NCI-H146 treated with DMSO at 0.1 percent for 48 hours (cell line): ENCODE measurements at regions not wholly inside any gene's neighbourhood (a gene's known extent, or its start where the extent isn't known, plus 50 kb on each side); places are given as distances from the start of the nearest gene placed in this dataset.
"Not testable (repeated sequence)": the region's sequence is repeated elsewhere in the genome, so short reads cannot be mapped to it uniquely, and the experiment has no call there.

Source experiments
- DNase-seq: peaks from one replicate; lab custom pipeline; 2025; ENCODE audit not compliant: unreplicated experiment; lab: John Stamatoyannopoulos, UW

DNA sequence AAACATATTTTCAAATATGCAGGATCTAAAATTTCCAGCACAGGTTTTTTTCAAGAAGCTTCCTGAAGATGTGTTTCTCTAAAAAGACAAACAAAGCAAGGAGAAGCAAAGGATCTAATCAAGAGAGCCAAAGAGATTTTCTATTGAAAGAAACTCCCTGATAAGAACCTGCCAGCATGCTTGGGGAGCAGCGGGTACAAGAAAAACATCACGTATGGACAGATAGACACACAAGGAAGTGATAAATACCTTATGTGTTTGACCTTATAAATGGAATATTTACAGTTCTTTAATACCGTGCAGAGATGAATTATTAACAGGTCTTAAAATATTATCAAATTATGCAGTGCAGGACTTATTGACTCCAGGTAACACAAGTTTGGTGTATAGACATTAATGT lies 562.1 kb downstream of the DACH1 start:
- no peak for DNase-seq

DNA sequence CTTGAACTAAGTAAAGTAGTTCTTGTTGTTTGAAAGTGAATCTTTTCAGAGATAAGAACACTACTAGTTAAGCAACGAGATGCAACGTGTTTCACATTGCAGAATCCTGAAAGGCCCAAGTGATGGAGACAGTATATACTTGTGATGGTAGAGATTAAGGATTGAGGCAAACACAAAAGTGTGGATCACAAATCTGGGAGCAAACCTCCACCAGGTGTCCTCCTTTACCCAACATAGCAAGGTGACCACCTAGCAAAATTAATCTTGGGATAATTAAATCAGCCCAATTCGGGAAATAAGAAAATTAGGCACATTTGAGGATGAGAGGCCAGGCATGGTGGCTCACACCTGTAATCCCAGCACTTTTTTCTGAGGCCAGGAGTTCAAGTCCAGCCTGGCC lies 563.9 kb downstream of the DACH1 start:
- DNase-seq = peak; percentile 25

DNA sequence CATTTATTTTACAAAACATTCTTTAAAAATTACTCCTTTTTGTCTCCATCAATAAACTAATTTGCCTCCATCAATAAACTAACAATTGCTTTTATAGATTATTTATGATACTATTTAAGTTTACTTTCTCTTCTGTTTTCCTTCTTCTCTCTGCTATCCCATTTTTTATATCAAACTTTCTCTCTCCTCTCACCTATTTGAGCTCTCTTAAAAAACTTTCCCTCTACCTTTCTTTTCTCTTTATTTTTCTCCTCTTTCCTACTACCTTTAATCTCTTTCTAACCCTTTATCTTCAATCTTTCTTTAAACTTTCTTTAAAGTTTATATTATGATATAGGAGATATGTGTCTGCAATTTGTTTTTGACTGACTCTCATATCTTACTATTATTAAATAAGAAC lies 566.4 kb downstream of the DACH1 start:
- no peak for DNase-seq

DNA sequence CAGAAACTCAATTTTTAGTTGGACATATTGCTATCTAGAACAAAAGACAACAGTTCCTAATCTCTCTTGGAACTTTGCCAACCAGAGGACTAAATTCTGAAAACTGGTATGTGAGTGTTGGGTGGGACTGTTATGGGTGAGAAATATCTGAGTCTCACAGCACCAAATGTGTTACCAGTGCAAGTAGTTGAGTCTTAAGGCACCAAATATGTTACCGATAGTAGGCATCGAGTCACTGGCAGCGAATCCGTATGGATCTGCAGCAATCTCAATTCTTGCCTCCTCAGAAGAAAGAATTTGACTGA lies 575.2 kb downstream of the DACH1 start:
- DNase-seq = no peak

DNA sequence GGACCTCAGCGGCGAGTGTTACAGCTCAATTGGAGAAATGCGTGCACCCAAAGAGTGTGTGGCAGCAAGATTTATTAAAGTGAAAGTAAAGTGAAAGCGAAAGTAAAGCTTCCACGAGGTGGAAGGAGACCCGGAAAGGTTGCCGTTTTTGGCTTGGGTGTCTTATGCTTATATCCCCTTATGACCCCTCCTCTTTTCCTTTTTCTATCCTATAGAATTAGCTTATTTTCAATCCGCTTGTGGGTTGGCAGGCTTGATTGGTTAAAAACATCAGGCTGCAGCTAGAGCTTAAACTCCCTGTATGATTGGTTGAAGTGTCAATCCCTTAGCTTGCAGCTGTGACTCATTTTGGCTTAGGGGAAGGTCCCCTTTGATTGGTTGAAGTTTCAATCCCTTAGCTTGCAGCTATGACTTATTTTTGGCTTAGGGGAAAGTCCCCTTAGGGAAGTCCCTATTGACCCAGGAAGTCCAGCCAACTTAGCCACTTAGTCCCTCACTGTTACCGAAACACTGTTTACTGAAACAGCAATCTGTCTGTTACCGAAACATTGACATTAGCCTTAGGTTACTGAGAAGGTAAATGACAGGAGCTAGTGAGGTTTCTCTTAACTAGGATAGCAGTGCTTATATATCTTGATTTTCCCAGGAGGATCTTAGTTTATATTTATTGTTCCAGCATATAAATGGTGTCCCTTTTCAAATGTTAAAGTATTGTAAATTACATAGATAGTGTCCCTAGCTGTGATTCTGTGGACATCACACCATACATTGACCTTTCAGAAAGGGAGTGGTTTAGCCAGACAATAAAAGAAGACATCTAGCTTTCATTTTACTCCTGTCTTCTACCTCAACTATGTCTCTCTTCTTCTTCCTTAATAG lies 575.8 kb downstream of the DACH1 start:
- no peak for DNase-seq

DNA sequence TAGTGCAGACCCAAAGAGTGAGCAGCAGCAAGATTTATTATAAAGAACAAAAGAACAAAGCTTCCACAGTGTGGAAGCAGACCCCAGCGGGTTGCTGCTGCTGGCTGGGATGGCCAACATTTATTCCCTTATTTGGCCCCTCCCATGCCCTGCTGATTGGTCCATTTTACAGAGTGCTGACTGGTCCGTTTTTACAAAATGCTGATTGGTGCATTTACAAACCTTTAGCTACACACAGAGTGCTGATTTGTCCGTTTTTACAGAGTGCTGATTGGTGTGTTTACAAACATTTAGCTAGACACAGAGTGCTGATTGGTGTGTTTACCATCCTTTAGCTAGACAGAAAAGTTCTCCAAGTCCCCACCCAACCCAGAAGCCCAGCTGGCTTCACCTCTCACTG lies 577.0 kb downstream of the DACH1 start:
- not testable (repeated sequence) for DNase-seq

DNA sequence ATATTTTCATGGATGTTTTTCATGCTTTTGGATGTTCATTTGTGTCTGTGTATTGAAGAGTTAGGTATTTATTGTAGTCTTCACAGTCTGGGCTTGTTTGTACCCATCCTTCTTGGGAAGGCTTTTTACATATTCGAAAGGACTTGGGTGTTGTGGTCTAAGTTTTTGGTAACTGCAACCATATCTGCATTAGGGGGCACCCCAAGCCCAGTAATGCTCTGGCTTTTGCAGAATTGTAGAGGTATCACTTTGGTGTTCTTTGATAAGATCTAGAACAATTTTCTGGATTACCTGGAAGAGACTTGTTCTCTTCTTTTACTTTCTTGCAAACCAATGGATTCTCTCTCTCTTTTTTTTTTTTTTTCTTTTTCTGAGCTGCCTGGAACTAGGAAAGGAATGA lies 581.3 kb downstream of the DACH1 start:
- no peak for DNase-seq

DNA sequence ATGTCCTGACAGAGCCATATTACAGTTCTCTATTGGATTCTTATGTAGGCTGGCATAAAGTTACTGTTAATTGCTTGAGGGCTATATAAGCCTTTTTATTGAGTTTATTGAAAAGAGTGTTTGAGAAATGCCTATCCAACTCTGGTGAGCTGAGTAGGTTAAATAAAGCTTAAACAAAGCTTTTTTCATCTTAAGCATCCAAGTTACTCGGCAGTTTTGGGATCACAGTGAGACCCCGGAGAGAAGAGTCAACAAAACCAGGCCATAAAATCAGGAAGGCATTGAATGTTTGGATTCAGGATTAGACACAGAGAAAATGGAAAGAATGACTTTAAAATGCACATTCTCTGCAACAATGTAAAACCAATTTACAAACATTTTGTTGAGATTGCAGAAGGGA lies 588.5 kb downstream of the DACH1 start:
- peak; percentile 45 for DNase-seq

DNA sequence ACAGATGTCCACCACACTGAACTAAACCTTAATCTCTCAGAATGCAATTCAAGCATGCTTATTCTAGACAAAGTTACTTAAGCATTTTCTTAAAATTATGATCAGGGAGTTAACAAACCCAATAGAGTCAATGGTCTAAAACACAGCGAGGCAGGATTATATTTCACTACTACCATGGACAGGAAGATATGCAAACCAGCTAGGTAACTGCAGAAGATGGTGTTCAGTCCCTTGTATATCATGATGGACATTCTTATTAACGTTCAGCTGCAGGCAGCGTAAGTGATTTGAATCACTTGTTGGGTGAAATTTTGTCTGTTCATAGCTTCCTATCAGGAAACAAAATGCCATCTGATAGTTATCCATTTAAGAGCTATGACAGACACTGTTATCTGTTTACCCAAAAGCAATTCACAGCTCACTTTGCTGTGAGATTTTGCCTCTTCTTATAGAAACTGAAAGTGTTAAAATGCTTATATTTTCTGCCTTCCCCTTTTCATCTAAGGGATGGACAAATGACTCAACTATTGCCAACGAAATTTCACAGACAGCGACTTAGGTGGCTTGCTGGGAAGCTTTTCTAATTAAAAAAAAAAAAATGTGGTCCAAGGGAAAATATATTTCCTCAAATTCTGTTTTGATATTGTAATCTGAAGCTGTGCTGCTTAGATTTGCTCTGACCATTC lies 591.9 kb downstream of the DACH1 start:
- DNase-seq = no peak

DNA sequence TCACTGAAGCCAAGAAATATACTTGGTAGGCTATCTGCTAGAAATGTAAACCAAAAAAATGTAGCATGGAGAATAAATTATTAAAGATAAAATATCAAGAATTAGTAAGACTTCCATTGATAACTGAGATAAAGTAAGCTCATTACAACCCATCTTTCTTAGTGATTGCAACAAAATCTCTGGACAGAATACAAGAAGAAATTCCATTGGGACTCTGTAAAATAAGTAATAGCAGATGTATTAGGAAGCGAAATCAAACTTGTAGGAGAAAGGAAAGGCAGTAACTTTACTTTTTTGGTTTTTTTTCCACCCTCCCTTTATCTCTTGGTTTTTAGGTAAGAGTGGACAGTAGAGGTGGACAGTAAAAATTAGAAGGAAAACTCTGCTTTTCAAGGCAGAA lies 605.7 kb downstream of the DACH1 start:
- DNase-seq = no peak

DNA sequence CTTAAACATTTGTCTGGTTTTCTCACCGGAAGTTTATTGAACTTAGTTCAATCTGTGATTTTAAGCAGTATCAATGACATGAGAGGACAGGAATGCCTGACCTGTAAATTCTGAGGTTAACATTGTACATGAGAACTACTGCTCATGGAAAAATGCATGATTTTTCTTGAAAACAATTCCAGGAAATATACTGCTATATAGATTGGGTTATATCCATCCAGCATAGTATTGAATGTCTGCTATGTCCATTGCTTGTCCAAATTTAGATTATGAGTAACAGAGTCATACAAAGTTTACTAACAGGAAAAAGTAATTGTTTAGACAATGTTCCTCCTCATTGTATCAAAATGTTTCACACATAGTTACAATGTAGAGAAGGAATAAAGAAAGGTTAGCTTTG lies 606.8 kb downstream of the DACH1 start:
- DNase-seq = no peak

DNA sequence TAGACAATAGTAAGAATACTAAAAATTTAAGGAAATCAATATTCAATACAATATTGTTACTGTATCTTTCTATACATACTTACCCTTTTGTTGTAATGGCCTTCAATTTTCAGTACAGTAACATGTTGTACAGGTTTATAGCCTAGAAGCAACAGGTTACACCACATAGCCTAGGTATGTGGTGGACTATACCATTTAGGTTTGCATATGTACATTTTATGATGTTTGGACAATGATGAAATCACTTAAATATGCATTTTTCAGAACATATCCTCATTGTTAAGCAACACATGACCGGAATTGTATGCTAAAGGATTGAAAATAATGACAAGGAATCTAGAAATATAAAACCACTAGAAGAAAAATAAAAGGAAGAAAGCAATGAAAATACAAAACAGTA lies 611.4 kb downstream of the DACH1 start:
- DNase-seq = no peak

DNA sequence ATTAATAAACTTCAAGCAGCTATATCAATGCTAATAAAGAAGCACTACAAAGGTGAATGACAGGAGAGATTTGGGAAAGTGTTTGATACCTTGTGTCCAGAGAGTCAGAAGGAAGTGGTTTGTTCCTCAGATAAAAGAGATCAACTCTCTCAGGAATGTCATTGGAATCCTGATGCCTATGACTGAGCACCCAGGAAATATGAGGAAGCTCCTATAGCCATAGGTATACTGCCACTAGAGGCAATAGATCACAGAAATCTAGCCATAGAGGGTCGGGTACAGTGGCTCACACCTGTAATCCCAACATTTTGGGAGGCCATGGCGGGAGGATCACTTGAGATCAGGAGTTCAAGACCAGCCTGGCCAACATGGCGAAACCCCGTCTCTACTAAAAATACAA lies 612.6 kb downstream of the DACH1 start:
- DNase-seq = no peak

DNA sequence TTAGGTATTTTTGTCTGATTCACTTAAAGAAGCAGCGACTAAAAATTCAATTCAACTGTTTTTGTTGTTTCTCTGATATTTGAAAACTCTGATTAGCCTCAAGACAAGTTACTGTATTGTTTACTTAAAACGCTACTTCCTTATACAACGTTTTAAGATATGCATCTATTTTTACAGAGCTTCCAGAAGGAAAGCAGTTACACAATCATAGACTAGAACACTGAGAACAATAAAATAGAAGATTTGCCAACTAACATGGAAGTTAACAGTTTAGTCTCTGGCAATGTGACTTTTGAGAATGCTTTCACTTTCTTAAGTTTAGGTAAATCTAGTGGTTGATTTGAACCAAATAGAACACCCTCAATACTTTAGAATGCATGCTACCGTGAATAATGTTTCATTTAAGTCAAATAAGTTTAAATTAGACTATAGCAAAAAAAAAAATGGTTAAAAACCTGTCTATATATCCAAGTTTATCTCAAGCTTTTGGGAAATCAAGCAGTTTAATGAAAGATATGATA lies 614.8 kb downstream of the DACH1 start:
- no peak for DNase-seq

DNA sequence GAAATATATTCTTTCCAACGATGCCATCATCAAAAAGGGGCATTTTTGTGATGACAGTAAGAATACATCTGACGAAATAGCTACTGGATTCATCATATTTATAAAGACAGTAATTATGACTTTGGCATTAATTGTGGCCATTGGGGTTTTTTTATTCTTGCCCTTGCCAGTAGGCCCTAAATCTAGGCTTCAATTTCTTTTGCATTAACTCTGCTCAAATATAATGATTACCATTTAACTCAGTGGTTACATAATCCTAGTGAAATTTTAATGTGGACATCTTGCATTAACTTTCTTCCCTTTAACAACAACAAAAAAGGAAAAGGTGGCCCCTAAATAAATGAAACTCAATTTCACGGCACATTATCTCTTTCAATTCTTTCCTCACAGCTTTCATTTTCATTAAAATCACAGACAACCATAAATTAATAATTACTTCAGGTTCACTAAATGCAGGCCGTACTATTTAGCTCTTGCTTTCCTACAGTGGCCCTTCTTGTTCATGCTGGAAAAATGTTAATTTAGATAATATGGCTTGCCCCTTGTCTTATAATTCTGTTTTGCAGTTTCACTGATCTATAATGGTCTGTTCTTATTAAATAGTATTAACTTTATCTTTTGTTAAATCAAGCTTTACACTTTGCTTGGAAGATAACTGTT lies 615.6 kb downstream of the DACH1 start:
- DNase-seq = no peak

DNA sequence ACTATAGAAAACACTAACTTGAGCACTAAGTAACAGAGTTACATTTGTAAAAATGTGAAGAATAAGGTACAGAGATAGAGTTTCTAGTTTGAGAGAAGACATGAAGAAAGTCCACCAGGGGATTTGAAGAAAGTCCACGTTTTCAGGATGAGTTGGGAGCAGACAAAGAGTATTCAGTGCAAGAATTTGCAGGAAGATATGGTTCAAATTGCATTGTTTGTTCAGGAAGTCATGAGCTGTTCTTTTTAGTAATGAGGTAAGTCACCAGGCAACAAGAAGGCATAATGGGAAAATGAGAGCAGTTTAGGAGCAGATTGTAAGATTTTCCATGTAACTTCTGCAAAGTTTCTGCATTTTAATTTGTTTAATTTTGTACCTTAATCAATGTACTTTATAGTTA lies 618.0 kb downstream of the DACH1 start:
- DNase-seq = no peak

DNA sequence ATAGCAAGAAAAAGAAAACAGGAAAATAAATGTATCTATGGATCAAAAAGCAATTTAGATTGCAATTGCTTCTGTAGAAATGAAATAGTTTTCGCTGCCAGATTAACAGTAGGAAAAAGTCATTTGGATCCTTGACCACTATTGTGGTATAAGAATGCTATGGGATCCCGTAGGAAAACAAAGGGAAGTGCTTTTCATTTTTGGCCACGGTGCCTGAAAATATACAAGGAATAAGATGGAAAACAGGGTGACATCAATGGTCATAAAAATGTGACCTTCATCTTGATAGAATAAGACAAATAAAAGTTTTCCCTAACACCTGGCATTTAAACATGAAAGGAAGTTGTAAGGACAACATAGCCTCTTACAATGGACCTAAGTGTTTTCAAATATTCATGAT lies 622.8 kb downstream of the DACH1 start:
- no peak for DNase-seq

DNA sequence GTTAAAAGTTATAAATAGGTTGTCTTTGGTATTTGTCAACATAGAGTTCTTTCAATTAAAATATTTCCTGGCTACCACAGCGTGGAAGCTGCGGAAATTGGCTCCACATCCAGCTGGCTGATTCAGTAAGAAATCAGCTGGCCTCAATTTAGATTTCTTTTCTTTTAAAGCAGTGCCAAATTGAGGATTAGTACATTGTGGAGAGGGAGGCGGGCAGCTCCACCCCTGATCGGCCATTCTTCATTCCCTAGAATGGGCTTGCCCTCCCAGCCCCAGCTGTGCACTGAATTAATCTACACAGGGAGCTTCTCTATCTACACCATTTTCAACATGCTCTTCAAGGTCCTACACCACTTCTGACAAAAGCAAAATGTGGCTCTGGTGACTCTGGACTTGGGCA lies 624.8 kb downstream of the DACH1 start:
- no peak for DNase-seq

DNA sequence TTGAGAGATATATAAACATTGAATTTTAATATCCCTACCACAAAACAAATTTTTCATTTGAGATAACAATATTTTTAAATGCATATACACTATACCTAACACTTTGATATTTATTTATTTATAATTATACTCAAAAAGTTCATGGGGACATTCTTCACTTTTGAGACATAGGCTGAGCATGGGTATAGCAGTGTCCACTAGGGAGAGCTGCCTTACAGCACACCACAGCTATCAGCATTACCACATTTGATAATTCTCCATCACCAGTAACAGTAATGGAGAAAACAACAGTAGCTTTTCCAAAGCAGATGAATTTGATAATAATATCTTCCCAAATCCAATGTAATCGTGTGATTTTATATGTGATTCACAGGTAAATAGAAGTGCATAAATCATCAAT lies 626.1 kb downstream of the DACH1 start:
- peak; percentile 11 for DNase-seq

DNA sequence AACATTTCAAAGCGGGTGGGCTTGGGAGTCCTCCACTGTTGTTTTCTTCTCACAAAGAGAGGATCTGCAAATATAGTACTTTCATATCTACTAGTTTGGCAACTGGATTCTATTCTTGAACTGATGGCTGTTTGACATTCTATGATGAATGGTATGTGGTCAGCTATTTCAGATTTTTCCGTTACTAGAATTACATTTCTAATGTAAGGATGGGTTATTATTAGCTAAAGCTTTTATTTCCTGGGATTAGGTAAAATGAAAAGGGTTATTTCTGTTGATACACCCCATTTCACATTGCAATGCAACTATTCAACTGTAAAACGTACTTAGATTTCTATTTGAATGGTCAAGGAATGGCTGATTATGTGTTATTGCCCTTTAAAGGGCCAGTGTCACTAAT lies 629.7 kb downstream of the DACH1 start:
- DNase-seq = no peak

DNA sequence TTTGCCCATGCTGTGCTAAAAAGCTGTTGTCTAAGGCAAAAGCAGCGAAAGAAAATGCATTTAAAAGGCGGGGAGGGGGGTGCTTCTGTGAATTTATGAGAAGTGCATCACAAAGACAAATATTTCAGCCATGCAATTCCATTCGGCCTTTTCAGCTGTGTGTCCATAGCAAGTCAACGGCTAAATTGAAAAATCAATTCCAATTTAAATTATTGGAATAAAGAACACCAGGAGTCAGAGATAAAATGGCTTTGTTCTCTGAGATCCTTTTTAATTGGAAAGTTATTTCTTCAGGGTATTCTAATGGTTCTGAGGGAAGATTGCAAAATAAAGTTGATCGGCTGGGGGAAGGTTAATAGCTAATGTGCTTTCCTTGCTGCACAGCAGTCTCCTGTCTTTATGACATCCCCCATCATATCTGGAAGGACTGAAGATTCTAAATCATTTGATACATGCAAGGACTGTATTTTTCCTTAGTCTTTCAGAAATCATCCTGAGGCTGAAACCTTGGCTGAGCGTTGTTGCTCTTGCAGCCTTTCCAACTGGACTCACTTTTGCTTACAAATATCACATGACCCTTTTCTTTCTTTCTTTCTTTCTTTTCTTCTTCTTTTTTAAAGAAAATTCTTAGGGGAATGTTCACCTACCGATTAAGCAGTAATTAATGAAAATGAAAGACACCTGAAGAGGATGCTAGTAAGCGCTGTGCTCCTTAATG lies 647.1 kb downstream of the DACH1 start:
- DNase-seq = peak; percentile 97
